Daoy (cell line): ENCODE measurements at regions not wholly inside any gene's neighbourhood (a gene's known extent, or its start where the extent isn't known, plus 50 kb on each side); places are given as distances from the start of the nearest gene placed in this dataset.
A peak's percentile ranks its signal among the peaks of the same experiment; 100 is the strongest.

ENCODE experiments used
- DNase-seq: peaks from one replicate; pipeline ENCODE4 v3.0.0-alpha.2; 2015; ENCODE audit warnings: low read depth

DNA sequence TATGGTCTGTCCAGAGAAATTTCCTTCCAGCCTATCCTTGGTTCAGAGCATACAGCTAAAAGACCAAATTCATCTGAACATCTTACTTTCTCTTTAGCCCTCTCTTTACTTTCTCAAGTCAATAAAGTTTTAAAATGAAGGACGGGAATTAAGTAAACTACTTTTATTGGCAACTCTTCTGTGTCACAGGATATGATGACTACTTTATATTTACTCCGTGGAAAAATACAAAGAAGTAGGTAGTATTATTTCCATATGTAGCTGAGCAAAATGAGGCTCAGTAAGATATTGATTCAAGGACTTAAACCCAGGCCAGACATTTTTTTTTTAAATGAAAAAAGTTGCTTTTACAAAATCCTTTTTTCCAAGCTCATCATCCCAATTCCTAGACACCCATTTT lies 151.2 kb upstream of the DPYD start:
- DNase-seq, result no peak

DNA sequence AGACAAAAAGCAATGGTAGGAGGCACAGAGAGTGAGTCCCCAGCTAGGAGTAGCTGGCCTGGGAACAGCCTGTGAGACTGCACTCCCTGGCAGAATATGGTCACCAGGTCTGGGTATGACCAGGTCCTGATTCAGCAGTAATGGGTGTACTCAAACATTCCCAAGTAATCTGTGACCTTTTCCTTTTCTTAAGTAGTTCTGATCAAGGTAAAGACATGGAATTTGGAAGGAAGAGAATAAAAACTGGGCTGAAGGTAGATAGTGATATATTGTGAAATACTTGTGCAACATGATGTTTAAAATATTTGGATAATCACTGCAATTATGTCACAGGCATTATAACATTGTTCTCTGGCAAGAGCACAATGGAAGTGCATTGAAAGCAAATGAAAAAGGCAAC lies 147.2 kb upstream of the DPYD start:
- no peak for DNase-seq

DNA sequence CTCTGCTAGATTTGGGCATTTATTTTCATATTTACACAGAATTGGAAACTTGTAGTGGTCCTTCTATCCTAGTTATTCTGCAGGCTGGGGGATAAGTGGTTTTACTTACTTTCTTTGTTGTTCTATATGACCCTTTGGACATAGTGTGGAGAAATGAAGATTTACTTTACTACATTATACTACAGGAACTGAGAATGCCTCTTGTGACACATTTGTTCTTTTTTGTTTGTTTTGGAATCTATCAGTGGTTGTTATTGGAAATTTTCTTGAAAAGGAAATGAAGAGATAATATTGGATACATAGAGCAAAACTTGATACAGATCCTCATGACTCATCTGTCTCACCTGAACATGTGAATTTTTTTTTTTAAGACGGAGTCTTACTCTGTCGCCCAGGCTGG lies 146.1 kb upstream of the DPYD start:
- no peak for DNase-seq

DNA sequence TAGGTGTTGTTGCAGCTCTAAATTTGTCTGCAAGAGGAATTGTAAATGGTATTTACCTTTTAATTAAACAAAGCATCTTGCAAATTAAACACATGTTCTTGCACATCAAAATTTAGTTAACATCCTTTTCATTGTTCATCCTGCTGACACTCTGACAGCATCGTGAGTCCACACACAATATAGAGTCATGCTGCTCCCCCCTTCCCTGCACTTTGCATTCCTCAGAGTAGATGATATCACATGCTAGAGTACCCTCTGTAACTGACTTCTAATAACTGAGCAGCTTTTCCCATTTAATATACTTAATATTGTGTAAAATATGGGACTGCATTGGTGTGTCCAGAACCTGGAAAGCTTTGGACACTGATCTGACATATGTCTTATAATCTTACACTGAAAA lies 138.8 kb upstream of the DPYD start:
- no peak for DNase-seq

DNA sequence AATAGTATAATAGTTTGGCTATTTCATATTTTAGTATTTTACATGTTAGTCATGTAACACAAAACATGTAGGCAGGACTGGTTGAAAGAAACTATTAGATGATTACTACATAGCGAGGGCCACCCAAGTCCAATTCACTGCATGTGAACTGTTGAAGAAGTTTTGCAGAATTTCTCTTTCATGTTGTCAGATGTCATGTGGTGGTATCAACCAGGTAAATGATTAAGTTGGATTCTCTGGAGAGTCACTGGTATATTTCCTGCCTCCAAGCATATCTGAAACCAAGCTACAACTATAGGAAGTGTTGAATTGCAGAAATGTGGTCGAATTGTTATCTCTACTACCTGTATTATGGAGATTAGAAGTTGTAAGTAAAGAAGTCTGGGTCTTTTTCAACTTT lies 137.8 kb upstream of the DPYD start:
- no peak for DNase-seq

DNA sequence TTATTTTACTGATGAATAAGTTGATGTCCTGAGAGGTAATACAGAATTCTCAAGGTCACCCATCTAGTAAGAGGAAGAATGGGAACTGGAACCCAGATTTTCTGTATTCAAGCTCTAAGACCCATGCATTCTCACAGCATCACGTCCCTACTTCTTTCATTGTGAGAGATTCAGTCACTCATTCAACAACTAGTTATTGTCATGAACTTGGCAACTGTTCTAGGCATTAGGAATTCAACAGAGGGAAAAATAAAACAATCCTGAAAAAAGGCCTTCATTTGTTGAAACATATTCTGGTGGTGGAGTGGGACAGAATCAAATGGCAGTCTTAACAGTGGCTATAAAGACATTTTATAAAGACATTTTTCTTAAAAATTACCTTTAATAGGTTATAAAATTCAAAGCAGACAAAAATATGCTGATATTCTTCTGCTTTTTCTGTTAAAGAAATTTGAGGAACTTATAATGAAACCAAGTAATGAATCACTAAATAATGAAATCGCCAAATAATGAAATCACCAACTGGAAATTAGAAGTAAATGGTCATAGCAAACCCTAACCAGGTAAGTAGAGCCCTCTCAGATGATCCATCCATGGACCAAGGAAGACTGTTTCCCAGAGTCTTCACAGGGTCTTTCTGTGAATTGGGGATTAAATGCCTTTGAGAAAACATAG lies 136.5 kb upstream of the DPYD start:
- no peak for DNase-seq

DNA sequence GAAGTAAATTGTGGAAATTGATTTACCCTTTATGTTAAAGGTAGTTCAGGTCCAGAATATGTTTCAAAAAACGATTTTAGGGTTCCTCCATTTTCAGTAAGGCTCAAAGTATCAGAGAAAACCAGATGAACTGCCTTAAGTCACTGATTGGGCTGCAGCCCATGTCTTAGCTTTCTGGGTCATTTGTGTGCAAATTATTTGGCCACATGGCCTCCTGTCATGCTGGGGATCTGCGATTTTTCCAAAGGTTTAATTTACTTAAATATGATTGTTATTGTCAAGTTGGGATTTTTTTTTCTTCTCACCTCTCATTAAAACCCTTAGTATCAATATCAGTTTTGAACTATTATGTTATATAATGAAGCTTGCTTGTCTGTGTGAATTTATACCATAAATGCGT lies 135.9 kb upstream of the DPYD start:
- no peak for DNase-seq

DNA sequence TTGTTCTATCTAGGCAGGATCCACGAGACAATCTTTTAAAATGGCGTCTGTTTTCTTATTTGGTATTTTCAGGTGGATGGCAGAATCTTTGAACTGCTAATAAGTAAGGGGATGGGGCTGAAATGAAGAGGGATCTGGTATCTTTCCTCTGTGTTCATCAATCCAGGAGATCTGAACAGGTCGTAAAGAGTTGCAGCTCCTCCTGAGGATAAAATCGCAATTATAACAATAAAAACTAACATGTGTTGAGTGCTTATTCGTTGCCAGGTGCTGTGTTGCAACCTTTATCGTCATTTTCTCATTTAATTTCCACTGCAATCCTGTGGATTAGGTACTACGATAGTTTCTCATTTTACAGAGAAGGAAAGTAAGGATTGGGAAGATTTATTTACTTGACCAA lies 134.6 kb upstream of the DPYD start:
- DNase-seq, result no peak

DNA sequence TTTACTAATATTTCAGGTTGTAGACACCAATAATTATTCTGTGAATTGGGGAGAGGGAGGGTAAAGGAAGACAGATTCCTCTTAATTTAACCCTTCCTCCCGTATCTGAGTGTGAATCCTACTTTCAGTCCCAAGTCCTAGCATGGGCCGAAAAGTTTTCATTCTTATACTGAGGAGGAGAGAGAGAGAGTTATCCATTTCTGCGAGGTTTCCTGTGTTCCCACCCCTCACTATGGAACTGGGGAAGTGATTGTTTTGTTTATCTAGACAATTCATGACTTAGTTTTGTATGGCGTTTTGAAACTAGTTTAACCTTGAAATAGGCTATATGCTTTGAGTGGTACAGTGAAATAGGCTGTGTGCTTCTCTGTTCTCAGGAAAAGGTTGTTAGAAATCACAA lies 134.0 kb upstream of the DPYD start:
- DNase-seq, result no peak

DNA sequence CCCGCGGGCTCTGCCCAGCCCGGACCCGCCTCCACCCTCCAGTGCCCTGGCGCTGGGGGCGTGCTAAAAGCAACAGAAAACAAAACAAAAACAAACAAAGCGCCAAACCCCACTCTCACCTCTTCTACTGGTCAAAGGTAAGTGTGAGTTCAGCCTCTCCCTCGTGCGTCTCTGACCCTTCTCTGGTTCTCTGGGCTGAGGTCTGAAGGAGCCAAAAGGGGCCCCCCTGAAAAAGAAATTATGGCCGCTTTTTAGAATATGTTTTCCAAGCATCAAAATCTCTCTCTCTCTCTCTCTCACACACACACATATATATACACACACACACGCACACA lies 133.5 kb upstream of the DPYD start:
- DNase-seq, result no peak

DNA sequence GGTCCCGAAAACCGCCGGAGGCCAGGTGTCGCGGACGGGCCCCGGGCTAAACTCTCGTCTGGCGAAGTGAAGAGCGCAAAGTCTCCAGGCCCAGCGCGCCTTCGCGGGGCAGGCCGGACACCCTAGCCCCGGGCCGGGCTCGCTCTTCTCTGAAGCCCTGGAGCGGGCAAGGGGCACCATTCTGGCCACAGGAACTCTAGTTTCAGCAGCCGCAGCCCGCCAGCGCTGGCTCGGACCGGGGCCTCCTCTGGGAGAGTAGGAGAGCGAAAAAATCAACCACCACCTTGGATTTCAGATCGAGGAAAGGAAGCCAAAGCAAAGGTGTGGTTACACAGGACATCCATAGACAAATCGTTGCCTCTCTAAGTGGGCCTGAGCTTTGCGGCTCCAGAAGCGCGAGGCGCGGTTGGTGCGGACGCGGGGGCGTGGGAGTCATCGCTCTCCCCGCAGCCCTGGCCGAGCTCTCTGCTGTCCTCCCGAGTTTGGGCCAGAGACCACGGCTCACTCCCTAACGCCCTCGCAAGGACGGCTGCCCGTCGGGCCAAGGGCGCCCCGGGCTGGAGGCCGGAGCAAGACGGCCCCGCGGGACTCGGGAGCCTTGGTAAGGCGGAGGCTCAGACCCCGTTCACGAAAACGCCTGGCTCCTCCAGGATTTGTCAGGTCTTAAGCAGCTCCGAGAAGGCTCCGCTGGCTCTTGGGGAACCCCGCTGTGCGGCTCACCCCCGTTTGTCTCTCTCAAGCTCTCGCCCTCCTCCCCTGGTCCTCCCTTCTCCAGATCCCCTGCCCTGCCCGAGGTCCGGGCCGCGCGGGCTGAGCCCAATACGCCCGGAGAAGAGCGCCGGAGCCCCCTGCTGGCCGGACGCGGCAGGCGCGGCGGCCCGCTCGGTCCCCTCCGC lies 132.9 kb upstream of the DPYD start:
- DNase-seq, result peak; percentile 88

DNA sequence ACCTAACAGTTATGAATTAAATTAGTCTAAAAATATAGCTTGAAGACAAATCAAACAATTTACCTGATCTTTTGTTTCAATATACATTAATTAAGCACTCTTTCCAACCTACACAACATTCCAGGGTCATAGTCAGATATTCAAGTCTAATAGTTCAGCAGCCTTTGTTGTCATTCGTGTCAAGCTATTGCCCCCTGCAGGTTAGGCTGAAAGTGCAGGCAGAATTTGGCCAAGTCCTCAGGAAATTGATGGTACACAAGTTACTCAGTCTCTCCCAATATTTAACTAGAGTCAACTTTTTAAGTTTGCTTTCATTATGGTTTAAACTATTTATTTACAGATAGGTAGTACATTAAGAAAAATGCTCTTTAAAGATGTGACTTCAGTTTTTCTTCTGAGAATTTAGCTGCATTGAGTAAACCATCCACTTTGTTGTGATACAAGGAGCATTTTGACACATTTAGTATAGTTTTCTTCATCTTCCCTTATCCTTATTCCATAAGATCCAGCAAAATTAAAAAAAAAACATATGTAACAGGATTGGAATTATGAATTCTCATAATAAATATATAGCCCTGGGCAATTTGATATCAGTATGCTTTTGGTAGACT lies 130.3 kb upstream of the DPYD start:
- peak; percentile 82 for DNase-seq

DNA sequence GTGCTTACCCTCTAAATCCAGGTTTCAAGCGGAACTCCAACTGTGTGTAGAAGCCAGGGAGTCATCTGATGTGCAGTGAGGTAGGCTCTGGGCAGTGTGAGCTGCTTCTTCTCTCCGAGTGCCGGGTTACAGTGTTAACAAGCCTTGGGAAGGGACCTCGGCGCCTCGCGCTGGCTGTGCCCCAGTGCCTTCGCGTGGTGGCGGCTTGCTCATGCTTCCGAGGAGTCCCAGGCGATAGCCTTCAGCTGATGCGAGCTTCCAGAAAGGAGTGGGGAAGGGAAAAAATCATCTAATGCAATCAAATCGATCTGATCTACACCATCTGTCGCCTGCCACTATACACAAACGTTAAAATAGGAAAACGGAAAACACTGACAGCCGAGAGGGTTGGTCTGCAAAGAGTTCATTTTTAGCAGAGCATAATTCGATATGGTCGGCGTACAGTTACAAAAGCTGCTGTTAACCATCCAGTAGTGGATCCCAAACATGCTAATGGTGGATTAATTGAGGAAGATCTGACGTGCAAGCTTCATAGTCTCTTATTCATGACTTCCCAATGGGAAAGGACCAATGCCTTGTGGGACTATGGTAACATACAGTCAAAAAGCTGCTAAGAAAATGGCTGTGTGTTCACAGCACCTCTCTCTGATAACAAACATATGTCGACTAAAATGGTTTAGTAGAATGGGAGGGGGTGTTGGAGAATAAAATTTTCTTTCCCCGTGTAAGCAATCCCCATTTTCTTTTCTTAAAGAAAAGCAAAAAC lies 128.7 kb upstream of the DPYD start:
- no peak for DNase-seq

DNA sequence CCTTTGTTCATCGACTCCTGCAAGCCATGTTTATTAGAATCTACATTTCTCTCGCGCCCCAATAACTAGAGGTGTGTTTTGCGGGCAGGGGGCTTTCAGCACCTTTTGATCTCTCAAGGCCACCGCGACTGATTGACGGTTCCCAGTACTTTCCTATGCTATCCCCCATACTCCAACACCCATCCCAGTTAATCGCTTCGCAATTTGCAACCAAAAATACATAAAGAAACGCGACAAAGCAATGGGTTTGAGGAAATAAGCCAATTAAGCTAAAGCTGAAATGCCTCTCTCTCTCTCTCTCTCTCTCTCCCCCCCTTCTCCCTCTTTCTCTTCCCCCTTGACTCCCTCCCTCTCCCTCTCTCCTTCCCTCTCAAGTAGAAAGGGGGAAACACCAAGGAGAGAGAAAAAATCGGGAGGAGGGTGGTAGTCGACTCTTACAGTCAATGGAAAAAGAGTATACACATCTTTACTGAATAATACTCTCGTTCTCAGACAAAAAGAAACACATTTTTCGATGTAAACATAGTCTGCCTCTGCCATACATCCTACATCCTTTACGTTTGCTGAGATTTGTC lies 128.0 kb upstream of the DPYD start:
- no peak for DNase-seq

DNA sequence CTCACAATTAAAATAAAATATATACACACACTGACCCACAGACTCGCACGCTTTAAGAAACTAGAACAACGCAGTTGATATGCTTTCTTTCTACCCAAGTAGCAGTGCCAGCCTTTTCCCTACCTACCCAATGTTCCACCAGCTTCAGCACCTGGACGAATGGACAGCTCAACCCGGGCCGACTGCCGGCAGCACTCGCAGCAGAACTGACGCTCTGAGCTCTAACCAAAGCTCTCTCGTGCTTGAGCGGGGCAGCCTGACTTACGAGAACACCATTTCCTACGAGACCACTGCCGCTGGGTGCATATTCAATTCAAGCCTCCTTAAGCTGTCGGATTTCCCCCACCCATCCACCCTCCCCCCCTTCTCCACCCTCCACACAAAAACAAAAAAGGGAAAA lies 127.4 kb upstream of the DPYD start:
- DNase-seq, result peak; percentile 93

DNA sequence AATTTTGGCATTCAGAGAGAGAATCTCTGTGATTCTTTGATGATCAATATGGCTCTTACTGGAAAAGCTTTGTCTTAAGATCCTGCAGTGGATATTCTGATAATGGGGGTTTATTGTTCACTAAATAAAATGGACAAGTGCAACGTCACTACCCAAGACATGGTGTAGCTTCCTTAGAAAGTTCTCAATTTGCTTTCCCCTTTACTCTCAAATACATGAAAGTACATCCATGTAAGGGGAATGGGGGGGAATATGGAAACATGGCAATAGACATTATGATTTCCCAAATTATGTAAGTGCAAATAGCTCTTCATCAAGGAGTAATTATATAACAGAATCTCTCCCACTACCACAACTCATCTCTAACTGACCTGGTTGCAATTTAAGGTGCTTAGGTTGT lies 126.3 kb upstream of the DPYD start:
- no peak for DNase-seq

DNA sequence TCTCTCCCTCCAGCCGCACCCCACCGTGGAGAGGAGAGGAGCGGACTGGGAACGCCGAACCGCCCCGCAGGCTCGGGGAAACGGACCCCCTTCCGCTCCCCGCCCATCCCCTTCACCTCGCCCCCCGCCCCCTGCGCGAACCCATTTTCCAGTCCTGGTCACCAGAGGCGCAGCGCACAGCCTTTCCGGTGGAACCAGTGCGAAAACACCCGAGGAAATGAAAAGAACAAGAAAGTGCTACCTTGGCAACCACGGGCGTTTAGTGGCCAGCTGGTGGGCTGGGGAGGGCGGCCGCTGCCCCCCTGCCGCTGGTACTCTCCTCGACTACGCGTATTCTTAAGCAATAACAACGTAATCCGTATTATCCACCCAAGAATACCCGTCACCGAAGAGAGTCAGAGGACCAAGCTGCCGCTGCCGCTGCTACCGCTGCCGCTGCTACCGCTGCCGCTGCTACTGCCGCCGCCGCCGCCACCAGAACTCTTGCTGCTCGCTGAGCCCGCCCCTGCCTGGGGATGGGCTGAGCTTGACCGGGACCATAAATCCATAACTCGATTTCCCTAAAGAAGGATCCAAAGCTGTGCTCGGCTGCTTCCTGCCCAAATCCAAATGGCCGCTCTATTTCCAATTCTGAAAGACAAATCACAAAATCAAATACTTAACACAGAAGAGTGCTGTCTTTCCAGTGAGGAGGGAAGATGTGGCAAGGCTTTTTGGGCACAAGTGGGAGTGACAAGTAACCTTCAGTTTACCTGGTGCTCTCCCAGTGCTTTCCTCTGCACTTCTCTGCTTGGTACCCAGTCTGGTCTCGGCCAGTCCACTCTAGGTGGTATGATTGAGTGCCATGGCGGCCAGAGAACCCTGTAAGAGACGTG lies 125.2 kb upstream of the DPYD start:
- peak; percentile 65 for DNase-seq

DNA sequence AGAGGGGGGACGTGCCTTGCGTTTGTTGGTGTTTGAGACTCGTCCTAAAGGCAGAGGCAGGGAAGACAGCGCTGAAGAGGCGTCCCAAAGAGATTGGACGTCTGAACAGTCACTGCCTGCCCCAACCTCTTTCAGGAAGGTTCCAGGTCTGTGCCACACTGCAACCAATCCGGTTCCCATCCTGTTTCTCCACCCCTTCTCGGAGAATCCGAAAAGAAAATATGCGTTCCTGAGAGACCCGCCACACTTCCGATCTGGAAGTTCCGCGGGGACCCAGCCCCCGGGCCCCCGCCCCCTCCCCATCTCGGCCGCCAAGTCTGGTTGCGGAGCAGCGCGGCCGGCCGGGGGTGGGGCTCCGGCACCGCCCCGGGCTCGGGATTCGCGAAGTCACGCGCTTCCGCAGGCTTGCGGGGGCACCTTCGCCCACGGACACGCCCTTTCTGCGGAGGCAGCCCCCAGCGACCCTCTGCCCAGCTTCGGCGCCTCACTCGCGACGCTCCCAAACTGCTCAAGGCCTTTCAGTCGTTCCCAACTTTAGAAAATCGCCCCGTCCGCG lies 124.5 kb upstream of the DPYD start:
- DNase-seq, result peak; percentile 38

DNA sequence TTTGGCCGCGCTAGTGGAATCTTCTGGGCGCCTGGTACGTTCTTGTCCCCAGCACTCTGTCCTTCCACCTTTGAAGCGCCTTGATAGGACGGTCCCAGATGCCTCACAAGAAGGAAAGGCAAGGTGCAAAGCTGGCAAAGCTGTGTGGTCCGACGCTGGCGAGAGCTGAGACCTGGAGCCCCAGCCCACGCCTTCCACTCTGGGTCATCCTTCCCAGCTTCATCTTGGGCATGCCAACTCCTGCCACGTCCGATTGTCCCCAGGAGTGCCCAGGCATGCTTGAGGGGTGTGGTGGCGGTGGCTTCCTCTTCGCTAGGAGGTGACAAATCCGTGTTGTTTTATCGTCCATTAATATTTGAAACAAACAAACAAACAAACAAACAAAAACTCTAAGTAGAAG lies 123.9 kb upstream of the DPYD start:
- DNase-seq, result no peak

DNA sequence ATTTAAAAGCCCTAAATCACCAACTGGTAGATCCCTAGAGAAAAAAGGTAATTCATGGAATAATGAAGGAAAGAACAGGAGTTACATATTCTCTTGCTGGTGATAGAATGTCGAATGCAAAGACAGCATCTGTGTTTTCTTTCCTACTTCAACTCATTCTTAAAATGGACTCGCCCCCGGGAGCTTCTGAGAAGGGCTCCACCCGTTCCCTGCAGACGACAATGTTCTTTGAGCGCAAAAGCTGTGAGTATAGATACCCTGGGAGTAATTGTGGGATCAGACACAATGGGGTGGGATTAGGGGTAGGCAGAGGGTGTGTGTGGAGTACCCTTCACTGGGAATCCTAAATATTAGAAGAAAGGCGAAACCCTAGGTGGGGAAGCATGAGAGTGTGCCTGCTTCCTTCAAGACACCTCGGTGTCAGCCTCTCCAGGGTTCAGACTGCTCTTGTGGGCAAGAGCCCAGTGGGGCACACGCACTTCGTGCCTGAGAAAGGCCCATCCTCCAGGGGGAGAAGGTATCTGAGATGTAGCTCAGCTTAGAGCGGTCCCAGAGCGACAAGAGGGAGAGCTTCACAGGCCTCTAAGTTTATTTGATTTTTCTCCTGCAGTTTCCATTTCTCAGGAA lies 123.3 kb upstream of the DPYD start:
- no peak for DNase-seq
